GM21619 (cell line): ENCODE measurements at regions not wholly inside any gene's neighbourhood (a gene's known extent, or its start where the extent isn't known, plus 50 kb on each side); places are given as distances from the start of the nearest gene placed in this dataset.
"Not testable (repeated sequence)": the region's sequence is repeated elsewhere in the genome, so short reads cannot be mapped to it uniquely, and the experiment has no call there.

ENCODE experiments used
- ATAC-seq: cut with Tn5 transposase; IDR thresholded peaks from one replicate; pipeline ENCODE4 v1.9.1; 2021; ENCODE audit not compliant: unreplicated experiment

- ATAC-seq, result no peak
Observed at GRCh38 chr21:21996891-21997290, 998.7 kb downstream of the NCAM2 start.

GRCh38 chr21:21997390-21998333 lies 999.5 kb downstream of the NCAM2 start:
- no peak for ATAC-seq

GRCh38 chr21:22019766-22020165 lies 1021.6 kb downstream of the NCAM2 start:
- ATAC-seq, result no peak

GRCh38 chr21:22020221-22020620 lies 1022.0 kb downstream of the NCAM2 start:
- ATAC-seq, result no peak

GRCh38 chr21:22023896-22024295 lies 1025.7 kb downstream of the NCAM2 start:
- not testable (repeated sequence) for ATAC-seq

GRCh38 chr21:22044431-22044830 lies 1046.2 kb downstream of the NCAM2 start:
- no peak for ATAC-seq

- ATAC-seq, result no peak
Observed at GRCh38 chr21:22046576-22046975, 1048.4 kb downstream of the NCAM2 start.

GRCh38 chr21:22056904-22057303 lies 1058.7 kb downstream of the NCAM2 start:
- no peak for ATAC-seq

- ATAC-seq, result no peak
Observed at GRCh38 chr21:22062472-22063139, 1064.4 kb downstream of the NCAM2 start.

GRCh38 chr21:22063140-22063539 lies 1064.9 kb downstream of the NCAM2 start:
- ATAC-seq, result no peak

GRCh38 chr21:22076471-22076870 lies 1078.3 kb downstream of the NCAM2 start:
- no peak for ATAC-seq

GRCh38 chr21:22083899-22084298 lies 1085.7 kb downstream of the NCAM2 start:
- no peak for ATAC-seq

- ATAC-seq, result no peak
Observed at GRCh38 chr21:22096314-22096713, 1098.1 kb downstream of the NCAM2 start.

- ATAC-seq, result no peak
Observed at GRCh38 chr21:22106720-22107410, 1108.7 kb downstream of the NCAM2 start.

- ATAC-seq, result no peak
Observed at GRCh38 chr21:22115746-22116145, 1117.5 kb downstream of the NCAM2 start.

GRCh38 chr21:22120616-22121266 lies 1122.5 kb downstream of the NCAM2 start:
- ATAC-seq, result no peak

- no peak for ATAC-seq
Observed at GRCh38 chr21:22125581-22125980, 1127.4 kb downstream of the NCAM2 start.

- ATAC-seq, result no peak
Observed at GRCh38 chr21:22128671-22129070, 1130.5 kb downstream of the NCAM2 start.

- ATAC-seq, result no peak
Observed at GRCh38 chr21:22132358-22133071, 1134.3 kb downstream of the NCAM2 start.

- no peak for ATAC-seq
Observed at GRCh38 chr21:22136740-22137139, 1138.5 kb downstream of the NCAM2 start.
